KMS-11 (cell line): ENCODE measurements at regions not wholly inside any gene's neighbourhood (a gene's known extent, or its start where the extent isn't known, plus 50 kb on each side); places are given as distances from the start of the nearest gene placed in this dataset.

Source experiments
- H2AFZ ChIP-seq: fragments of 200-600 bp; sonication (generic); 2 replicates; pipeline ENCODE4 v1.6.1; 2016; ENCODE audit warnings: antibody characterized with exemption, mixed run types, low read depth
- H3K27ac ChIP-seq: fragments of 200-600 bp; sonication (generic); 2 replicates; pipeline ENCODE4 v1.6.1; 2016; ENCODE audit warnings: mild to moderate bottlenecking, mixed run types
- H3K27me3 ChIP-seq: fragments of 200-600 bp; sonication (generic); 2 replicates; pipeline ENCODE4 v1.6.1; 2017; ENCODE audit warnings: mild to moderate bottlenecking, low read depth, mixed run types, moderate library complexity; ENCODE audit not compliant: insufficient read depth
- H3K36me3 ChIP-seq: fragments of 200-600 bp; sonication (generic); 2 replicates; pipeline ENCODE4 v1.6.1; 2017; ENCODE audit warnings: mild to moderate bottlenecking, mixed run types; ENCODE audit not compliant: insufficient read depth
- H3K4me1 ChIP-seq: fragments of 200-600 bp; sonication (generic); 2 replicates; pipeline ENCODE4 v1.6.1; 2016; ENCODE audit warnings: mild to moderate bottlenecking, low read depth, mixed run types; ENCODE audit not compliant: poor library complexity, severe bottlenecking
- H3K4me2 ChIP-seq: fragments of 200-600 bp; sonication (generic); 2 replicates; pipeline ENCODE4 v1.7.0; 2016; ENCODE audit warnings: mild to moderate bottlenecking, mixed run types
- H3K4me3 ChIP-seq: fragments of 200-600 bp; sonication (generic); IDR thresholded peaks from 2 replicates; pipeline ENCODE4 v1.6.1; 2017; ENCODE audit warnings: low read depth, low read length, mixed read lengths; ENCODE audit not compliant: insufficient read depth
- H3K79me2 ChIP-seq: fragments of 200-600 bp; sonication (generic); 2 replicates; pipeline ENCODE4 v1.6.1; 2016; ENCODE audit warnings: low read depth, mixed run types; ENCODE audit not compliant: insufficient read depth
- H3K9ac ChIP-seq: fragments of 200-600 bp; sonication (generic); 2 replicates; pipeline ENCODE4 v1.6.1; 2016; ENCODE audit warnings: mild to moderate bottlenecking, mixed run types
- H4K20me1 ChIP-seq: fragments of 200-600 bp; sonication (generic); 2 replicates; pipeline ENCODE4 v1.6.1; 2016; ENCODE audit warnings: mild to moderate bottlenecking, mixed run types; ENCODE audit not compliant: insufficient read depth
- CTCF ChIP-seq: fragments of 200-600 bp; sonication (generic); conservative IDR thresholded peaks from 2 replicates; pipeline ENCODE4 v1.6.1; 2017; ENCODE audit warnings: low read depth, mild to moderate bottlenecking, antibody characterized with exemption, low read length, moderate library complexity, mixed read lengths

- H3K4me2 ChIP-seq: peak overlapping the region; percentile 11; the same call in 1 of the 2 replicates
- H3K36me3 ChIP-seq: no peaks in the 10 kb centered on the region
- 0 out of 2 replicates have a peak overlapping the region, but pooled peaks have one; percentile 29 for H3K27ac ChIP-seq
- no peak for TF ChIP-seq CTCF
- peaks cover 34% of the 10 kb centered on the region for H3K4me1 ChIP-seq
- H3K4me3 ChIP-seq: no peak overlapping the region
- no peak overlapping the region for H3K9ac ChIP-seq
- H3K79me2 ChIP-seq: no peaks in the 10 kb centered on the region
- H4K20me1 ChIP-seq: no peaks in the 10 kb centered on the region
- H3K27me3 ChIP-seq: no peaks in the 10 kb centered on the region
- H2AFZ ChIP-seq: no peak overlapping the region
Measured at GRCh38 chr5:90169078-90169477, 240.5 kb downstream of the CETN3 start.

- H3K4me2 ChIP-seq: no peak overlapping the region
- no peak for TF ChIP-seq CTCF
- H3K4me1 ChIP-seq: peaks cover 34% of the 10 kb centered on the region
- no peak overlapping the region for H2AFZ ChIP-seq
- H4K20me1 ChIP-seq: no peaks in the 10 kb centered on the region
- H3K27me3 ChIP-seq: no peaks in the 10 kb centered on the region
- no peaks in the 10 kb centered on the region for H3K36me3 ChIP-seq
- H3K79me2 ChIP-seq: no peaks in the 10 kb centered on the region
- no peak overlapping the region for H3K9ac ChIP-seq
- no peak overlapping the region for H3K4me3 ChIP-seq
- H3K27ac ChIP-seq: no peak overlapping the region
Measured at GRCh38 chr5:90168399-90168798, 241.2 kb downstream of the CETN3 start.

- Histone ChIP-seq H3K36me3 (no peaks in the 10 kb centered on the region), H3K4me1 (peaks cover 35% of the 10 kb centered on the region), H3K79me2 (no peaks in the 10 kb centered on the region), H4K20me1 (no peaks in the 10 kb centered on the region), H3K4me3 (no peak overlapping the region), H3K27me3 (no peaks in the 10 kb centered on the region), H2AFZ (no peak overlapping the region), H3K9ac (no peak overlapping the region), H3K4me2 (no peak overlapping the region), H3K27ac (no peak overlapping the region)
- no peak for TF ChIP-seq CTCF
Measured at GRCh38 chr5:90166816-90167215, 242.7 kb downstream of the CETN3 start.

- Histone ChIP-seq H3K4me3 (no peak overlapping the region), H3K27me3 (no peaks in the 10 kb centered on the region), H3K79me2 (no peaks in the 10 kb centered on the region), H4K20me1 (no peaks in the 10 kb centered on the region), H2AFZ (no peak overlapping the region), H3K4me1 (peaks cover 37% of the 10 kb centered on the region), H3K36me3 (no peaks in the 10 kb centered on the region), H3K27ac (no peak overlapping the region), H3K9ac (no peak overlapping the region), H3K4me2 (no peak overlapping the region)
- TF ChIP-seq CTCF: no peak
Measured at GRCh38 chr5:90162324-90162723, 247.2 kb downstream of the CETN3 start.

GRCh38 chr5:90161414-90161813 lies 248.1 kb downstream of the CETN3 start:
- H3K27ac ChIP-seq: no peak overlapping the region

More at GRCh38 chr5:90161414-90161813, 248.1 kb downstream of the CETN3 start:
- no peak overlapping the region for H3K4me3 ChIP-seq
- H4K20me1 ChIP-seq: no peaks in the 10 kb centered on the region
- peaks cover 34% of the 10 kb centered on the region for H3K4me1 ChIP-seq
- no peaks in the 10 kb centered on the region for H3K79me2 ChIP-seq
- peak; percentile 40; the same call in 1 of the 2 replicates for TF ChIP-seq CTCF
- H3K27me3 ChIP-seq: no peaks in the 10 kb centered on the region
- no peak overlapping the region for H2AFZ ChIP-seq
- H3K9ac ChIP-seq: no peak overlapping the region
- H3K4me2 ChIP-seq: no peak overlapping the region; the same call in 1 of the 2 replicates
- no peaks in the 10 kb centered on the region for H3K36me3 ChIP-seq
